Activated T-helper 1 cell treated with Interleukin-2 at 50 U/mL for 16 hours (primary cell): ENCODE measurements at regions not wholly inside any gene's neighbourhood (a gene's known extent, or its start where the extent isn't known, plus 50 kb on each side); places are given as distances from the start of the nearest gene placed in this dataset.

Experiments used
- DNase-seq: peaks from one replicate; pipeline ENCODE4 v3.0.0-alpha.2; 2020; ENCODE audit warnings: low read depth

GRCh38 chr11:70725739-70726138, 327.4 kb downstream of the CTTN start:
- no peak for DNase-seq

GRCh38 chr11:70727021-70727420, 328.7 kb downstream of the CTTN start:
- DNase-seq, result no peak

GRCh38 chr11:70727899-70728620, 329.7 kb downstream of the CTTN start:
- DNase-seq, result no peak

- no peak for DNase-seq
Measured at GRCh38 chr11:70729949-70730348, 331.6 kb downstream of the CTTN start.

GRCh38 chr11:70730411-70730810, 332.1 kb downstream of the CTTN start:
- DNase-seq, result no peak

GRCh38 chr11:70731271-70732022, 333.1 kb downstream of the CTTN start:
- DNase-seq, result no peak

- DNase-seq, result no peak
Measured at GRCh38 chr11:70732023-70732880, 333.9 kb downstream of the CTTN start.

- no peak for DNase-seq
Measured at GRCh38 chr11:70732881-70733196, 334.5 kb downstream of the CTTN start.

- DNase-seq, result no peak
Measured at GRCh38 chr11:70733327-70734325, 335.3 kb downstream of the CTTN start.

GRCh38 chr11:70734379-70734778, 336.1 kb downstream of the CTTN start:
- no peak for DNase-seq

GRCh38 chr11:70734911-70735310, 336.6 kb downstream of the CTTN start:
- no peak for DNase-seq

GRCh38 chr11:70735976-70736375, 337.6 kb downstream of the CTTN start:
- DNase-seq, result no peak

- DNase-seq, result no peak
Measured at GRCh38 chr11:70736461-70736860, 338.1 kb downstream of the CTTN start.

GRCh38 chr11:70736937-70737640, 338.8 kb downstream of the CTTN start:
- no peak for DNase-seq

GRCh38 chr11:70737816-70738630, 339.7 kb downstream of the CTTN start:
- no peak for DNase-seq

- no peak for DNase-seq
Measured at GRCh38 chr11:70738661-70739060, 340.3 kb downstream of the CTTN start.

GRCh38 chr11:70739091-70739490, 340.8 kb downstream of the CTTN start:
- DNase-seq, result no peak

- no peak for DNase-seq
Measured at GRCh38 chr11:70739811-70740487, 341.6 kb downstream of the CTTN start.

GRCh38 chr11:70740488-70740851, 342.1 kb downstream of the CTTN start:
- DNase-seq, result no peak

- DNase-seq, result no peak
Measured at GRCh38 chr11:70741085-70741484, 342.8 kb downstream of the CTTN start.
